Stimulated activated CD8-positive, alpha-beta memory T cell treated with anti-CD3 and anti-CD28 coated beads, Interleukin-4, amount 100 ng/mL, for 1 hour (primary cell): ENCODE measurements at regions not wholly inside any gene's neighbourhood (a gene's known extent, or its start where the extent isn't known, plus 50 kb on each side); places are given as distances from the start of the nearest gene placed in this dataset.

ENCODE experiments used
- DNase-seq, 2 donors: peaks; one replicate each; pipeline ENCODE4 v3.0.0-alpha.2; 2020; ENCODE audit warnings: low read depth in 2 of 2, low spot score in 1 of 2

DNA sequence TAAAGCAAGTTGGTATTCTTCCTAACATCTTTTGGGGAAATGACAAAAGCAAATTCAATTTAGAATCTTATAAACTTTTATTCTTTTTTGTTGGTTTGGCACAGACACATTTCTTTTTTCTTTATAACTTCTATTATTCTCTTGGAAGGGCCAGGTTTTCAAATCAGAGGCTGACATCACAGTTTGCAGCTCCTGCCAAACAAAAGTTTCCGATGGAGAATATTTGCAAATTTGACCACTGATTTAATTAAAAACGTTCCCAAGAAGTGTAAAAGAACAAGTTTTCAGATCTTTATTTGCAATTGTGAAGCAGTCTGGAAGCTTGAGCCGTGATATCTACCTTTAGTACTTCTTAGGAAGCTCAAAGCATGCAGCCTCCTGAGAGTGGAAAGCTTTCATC is 53.8 kb upstream of the CD83 start:
- DNase-seq: no peak

DNA sequence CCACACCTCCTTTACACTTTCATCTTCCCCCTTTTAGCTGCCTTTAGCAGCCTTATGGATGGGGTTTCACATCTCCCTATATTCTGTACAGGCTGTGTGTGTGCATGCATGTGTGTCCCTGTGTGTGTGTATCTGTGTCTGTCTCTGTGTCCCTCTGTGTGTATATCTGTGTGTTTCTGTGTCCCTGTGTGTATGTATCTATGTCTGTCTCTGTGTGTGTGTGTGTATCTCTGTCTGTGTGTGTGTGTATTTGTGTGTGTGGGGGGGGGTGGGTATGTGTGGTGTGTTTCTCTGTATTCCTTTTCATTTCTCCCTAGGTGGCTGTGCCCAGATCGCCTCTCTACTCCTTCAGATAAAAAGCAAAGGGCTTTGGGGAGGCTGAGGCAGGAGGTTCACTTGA is 52.2 kb upstream of the CD83 start:
- no peak for DNase-seq

DNA sequence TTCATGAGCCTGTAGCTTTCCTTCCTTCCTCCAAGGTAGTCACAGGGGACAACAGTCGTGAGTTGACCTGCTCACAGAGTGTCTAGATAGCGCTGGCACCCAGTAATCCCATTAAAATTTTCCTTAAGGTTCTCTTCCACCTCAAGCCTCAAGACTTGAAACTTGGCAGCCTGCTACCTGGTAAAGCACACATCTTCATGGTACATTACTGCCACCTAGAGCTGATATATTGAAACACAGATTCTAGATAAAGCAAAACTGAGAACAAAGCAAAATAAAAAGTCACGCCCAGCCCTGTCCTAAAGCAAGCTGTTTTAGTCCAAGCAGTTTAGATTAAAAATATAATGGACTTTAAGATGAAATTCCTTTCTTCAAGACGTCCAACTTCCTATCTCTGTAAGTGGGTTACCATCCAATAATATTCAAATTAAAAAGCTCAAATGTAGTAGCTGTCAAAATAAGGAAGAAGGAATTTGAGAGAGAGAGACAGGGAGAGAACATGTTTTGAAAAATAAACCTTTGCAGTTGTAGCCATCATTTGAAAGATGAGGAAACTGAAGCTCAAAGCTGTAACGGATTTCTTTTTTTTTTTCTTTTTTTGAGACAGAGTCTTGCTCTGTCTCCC is 50.7 kb upstream of the CD83 start:
- DNase-seq: no peak

DNA sequence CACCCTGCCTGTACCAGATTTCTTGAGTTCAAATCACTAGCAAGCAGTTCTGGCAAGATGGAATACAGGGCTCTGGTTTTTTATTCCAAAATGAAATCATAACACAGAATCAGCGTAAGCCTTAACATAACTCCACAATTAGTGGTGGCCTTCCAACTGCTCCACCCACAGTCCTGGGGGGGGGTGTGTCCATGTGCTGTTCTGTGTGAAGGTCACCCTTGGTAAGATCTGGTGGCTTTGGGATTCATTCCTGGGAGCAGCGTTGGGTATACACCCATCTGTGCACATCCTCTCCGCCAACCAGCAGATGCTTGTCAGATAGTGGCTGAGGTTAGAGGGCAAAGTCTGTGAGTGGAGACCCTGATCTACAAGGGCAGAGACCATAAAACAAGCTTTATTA is 49.9 kb upstream of the CD83 start:
- no peak for DNase-seq
